ENCODE measurements at regions not wholly inside any gene's neighbourhood (a gene's known extent, or its start where the extent isn't known, plus 50 kb on each side); places are given as distances from the start of the nearest gene placed in this dataset.
A peak's percentile ranks its signal among the peaks of the same experiment; 100 is the strongest.

GRCh38 chr11:86861810-86862209 lies 61.5 kb downstream of the PRSS23 start:
- peak; percentile 12 for TF ChIP-seq CTCF (IDR thresholded peaks at IDR 0.05; ENCODE audit: insufficient read depth, low read depth, low read length)
- DNase-seq (ENCODE audit: low read depth): no peak
- no peak overlapping the region for H3K4me3 ChIP-seq (ENCODE audit: low read depth, low read length)

- H3K4me3 ChIP-seq (ENCODE audit: low read depth, low read length): no peak overlapping the region
- DNase-seq (ENCODE audit: low read depth): no peak
- TF ChIP-seq CTCF (IDR thresholded peaks at IDR 0.05; ENCODE audit: insufficient read depth, low read depth, low read length): no peak
These were observed 63.1 kb downstream of the PRSS23 start for GRCh38 chr11:86863476-86863875.

GRCh38 chr11:86865436-86865835 lies 65.1 kb downstream of the PRSS23 start:
- DNase-seq (ENCODE audit: low read depth): no peak
- TF ChIP-seq CTCF (IDR thresholded peaks at IDR 0.05; ENCODE audit: insufficient read depth, low read depth, low read length): no peak
- no peak overlapping the region for H3K4me3 ChIP-seq (ENCODE audit: low read depth, low read length)

GRCh38 chr11:86869531-86869930 lies 69.2 kb downstream of the PRSS23 start:
- no peak for TF ChIP-seq CTCF (IDR thresholded peaks at IDR 0.05; ENCODE audit: insufficient read depth, low read depth, low read length)
- no peak for DNase-seq (ENCODE audit: low read depth)
- no peak overlapping the region for H3K4me3 ChIP-seq (ENCODE audit: low read depth, low read length)

GRCh38 chr11:86869966-86870570 lies 69.7 kb downstream of the PRSS23 start:
- peak; percentile 64 for DNase-seq (ENCODE audit: low read depth)
- TF ChIP-seq CTCF (IDR thresholded peaks at IDR 0.05; ENCODE audit: insufficient read depth, low read depth, low read length): peak; percentile 79
- H3K4me3 ChIP-seq (ENCODE audit: low read depth, low read length): no peak overlapping the region

GRCh38 chr11:86873573-86874083 lies 73.3 kb downstream of the PRSS23 start:
- H3K4me3 ChIP-seq (ENCODE audit: low read depth, low read length): no peak overlapping the region
- TF ChIP-seq CTCF (IDR thresholded peaks at IDR 0.05; ENCODE audit: insufficient read depth, low read depth, low read length): no peak
- DNase-seq (ENCODE audit: low read depth): no peak

Data from fibroblast of villous mesenchyme (primary cell).